Astrocyte (in vitro differentiated cells and primary cell): ENCODE measurements at regions not wholly inside any gene's neighbourhood (a gene's known extent, or its start where the extent isn't known, plus 50 kb on each side); places are given as distances from the start of the nearest gene placed in this dataset.
A peak's percentile ranks its signal among the peaks of the same experiment; 100 is the strongest.

Source experiments
- DNase-seq: peaks from one replicate; pipeline ENCODE4 v3.0.0-alpha.2; 2010; ENCODE audit warnings: low read depth
- FAIRE-seq: peaks from 2 replicates; lab custom pipeline; 2011; peaks lifted over from hg19 to GRCh38; lab: Jason Lieb, UNC
- H2AFZ ChIP-seq: 2 replicates; pipeline ENCODE4 v1.6.0; 2012; ENCODE audit warnings: low read depth, low read length, inconsistent platforms
- H3K27ac ChIP-seq: 2 replicates; pipeline ENCODE4 v1.5.1; 2011; ENCODE audit warnings: low read depth, low read length, inconsistent platforms
- H3K27me3 ChIP-seq: 2 replicates; pipeline ENCODE4 v1.6.0; 2011; ENCODE audit warnings: low read length, inconsistent platforms; ENCODE audit not compliant: insufficient read depth
- H3K36me3 ChIP-seq: 2 replicates; pipeline ENCODE4 v1.5.1; 2011; ENCODE audit warnings: low read length, inconsistent platforms; ENCODE audit not compliant: insufficient read depth
- H3K4me1 ChIP-seq: 2 replicates; pipeline ENCODE4 v1.5.1; 2011; ENCODE audit warnings: low read length, inconsistent platforms; ENCODE audit not compliant: insufficient read depth
- H3K4me2 ChIP-seq: 2 replicates; pipeline ENCODE4 v1.6.0; 2012; ENCODE audit warnings: low read length, inconsistent platforms
- H3K4me3 ChIP-seq: 2 replicates; pipeline ENCODE4 v1.5.1; 2011; ENCODE audit warnings: low read depth, mild to moderate bottlenecking, low read length, inconsistent platforms; ENCODE audit not compliant: insufficient read depth
- H3K79me2 ChIP-seq: 2 replicates; pipeline ENCODE4 v1.6.0; 2012; ENCODE audit warnings: mild to moderate bottlenecking, low read length, inconsistent platforms; ENCODE audit not compliant: insufficient read depth
- H3K9ac ChIP-seq: 2 replicates; pipeline ENCODE4 v1.6.0; 2012; ENCODE audit warnings: mild to moderate bottlenecking, low read length, inconsistent platforms
- H3K9me3 ChIP-seq: 2 replicates; pipeline ENCODE4 v1.5.1; 2012; ENCODE audit warnings: low read depth, mild to moderate bottlenecking, low read length, inconsistent platforms; ENCODE audit not compliant: insufficient read depth
- H4K20me1 ChIP-seq: 2 replicates; pipeline ENCODE4 v1.6.0; 2012; ENCODE audit warnings: low read length, inconsistent platforms; ENCODE audit not compliant: insufficient read depth
- H3K27ac Mint-ChIP-seq: one replicate; pipeline ENCODE4 v1.8.0; 2021; ENCODE audit warnings: mild to moderate bottlenecking, mixed read lengths; ENCODE audit not compliant: unreplicated experiment
- H3K27me3 Mint-ChIP-seq: one replicate; pipeline ENCODE4 v1.8.0; 2021; ENCODE audit warnings: low read depth, mixed read lengths; ENCODE audit not compliant: unreplicated experiment
- H3K36me3 Mint-ChIP-seq: one replicate; pipeline ENCODE4 v1.8.0; 2021; ENCODE audit warnings: low read depth, mixed read lengths; ENCODE audit not compliant: unreplicated experiment
- H3K4me1 Mint-ChIP-seq: one replicate; pipeline ENCODE4 v1.8.0; 2021; ENCODE audit warnings: low read depth, mixed read lengths; ENCODE audit not compliant: unreplicated experiment
- H3K4me3 Mint-ChIP-seq: one replicate; pipeline ENCODE4 v1.8.0; 2021; ENCODE audit warnings: mild to moderate bottlenecking, moderate library complexity, mixed read lengths; ENCODE audit not compliant: unreplicated experiment
- H3K9me3 Mint-ChIP-seq: one replicate; pipeline ENCODE4 v1.8.0; 2021; ENCODE audit warnings: mild to moderate bottlenecking, mixed read lengths; ENCODE audit not compliant: unreplicated experiment
- CTCF ChIP-seq: IDR thresholded peaks from 2 replicates; pipeline ENCODE4 v1.5.1; 2011; ENCODE audit warnings: low read depth, mild to moderate bottlenecking, inconsistent platforms, low read length, moderate library complexity; ENCODE audit not compliant: insufficient read depth
- EZH2 ChIP-seq: IDR thresholded peaks from 2 replicates; pipeline ENCODE4 v1.6.1; 2012; ENCODE audit warnings: mild to moderate bottlenecking, low read length, inconsistent platforms; ENCODE audit not compliant: insufficient read depth

GRCh38 chr3:132817646-132818177, 95.5 kb upstream of the NPHP3 start:
- Mint-ChIP-seq H3K9me3 (peaks cover 1% of the 10 kb centered on the region), H3K27ac (no peak overlapping the region), H3K27me3 (no peaks in the 10 kb centered on the region), H3K36me3 (no peaks in the 10 kb centered on the region), H3K4me1 (peaks cover 8% of the 10 kb centered on the region), H3K4me3 (no peak overlapping the region)
- H3K36me3 ChIP-seq: no peaks in the 10 kb centered on the region
- no peaks in the 10 kb centered on the region for H4K20me1 ChIP-seq
- H3K79me2 ChIP-seq: no peaks in the 10 kb centered on the region
- H3K4me3 ChIP-seq: no peak overlapping the region
- no peak overlapping the region for H3K4me2 ChIP-seq
- no peak overlapping the region for H2AFZ ChIP-seq
- no peak for FAIRE-seq
- H3K9ac ChIP-seq: no peak overlapping the region
- DNase-seq: no peak
- peaks cover 2% of the 10 kb centered on the region for H3K27me3 ChIP-seq
- TF ChIP-seq CTCF: no peak
- H3K27ac ChIP-seq: no peak overlapping the region
- H3K4me1 ChIP-seq: no peaks in the 10 kb centered on the region
- no peaks in the 10 kb centered on the region for H3K9me3 ChIP-seq

GRCh38 chr3:132805071-132805470, 82.9 kb upstream of the NPHP3 start:
- DNase-seq (no peak), FAIRE-seq (no peak)
- H2AFZ ChIP-seq: no peak overlapping the region
- Mint-ChIP-seq H3K9me3 (no peaks in the 10 kb centered on the region), H3K36me3 (no peaks in the 10 kb centered on the region), H3K27ac (peak overlapping the region; percentile 95), H3K4me1 (peaks cover 23% of the 10 kb centered on the region), H3K4me3 (no peak overlapping the region), H3K27me3 (no peaks in the 10 kb centered on the region)
- TF ChIP-seq EZH2 (no peak), CTCF (no peak)
- H3K4me1 ChIP-seq: peaks cover 9% of the 10 kb centered on the region
- H3K36me3 ChIP-seq: no peaks in the 10 kb centered on the region
- no peak overlapping the region for H3K9ac ChIP-seq
- H4K20me1 ChIP-seq: no peaks in the 10 kb centered on the region
- no peaks in the 10 kb centered on the region for H3K27me3 ChIP-seq
- H3K9me3 ChIP-seq: no peaks in the 10 kb centered on the region
- peak overlapping the region; percentile 25 for H3K4me2 ChIP-seq
- H3K79me2 ChIP-seq: no peaks in the 10 kb centered on the region
- H3K27ac ChIP-seq: no peak overlapping the region
- no peak overlapping the region for H3K4me3 ChIP-seq

GRCh38 chr3:132804498-132804897, 82.3 kb upstream of the NPHP3 start:
- H2AFZ ChIP-seq: no peak overlapping the region

More at GRCh38 chr3:132804498-132804897, 82.3 kb upstream of the NPHP3 start:
- no peak overlapping the region for H3K4me3 ChIP-seq
- Mint-ChIP-seq H3K4me3 (no peak overlapping the region), H3K27me3 (no peaks in the 10 kb centered on the region), H3K9me3 (no peaks in the 10 kb centered on the region), H3K36me3 (no peaks in the 10 kb centered on the region), H3K4me1 (peaks cover 23% of the 10 kb centered on the region), H3K27ac (peak overlapping the region; percentile 95)
- TF ChIP-seq EZH2: no peak
- TF ChIP-seq CTCF: no peak
- peak; percentile 5 for FAIRE-seq
- DNase-seq: peak; percentile 60
- peak overlapping the region; percentile 25 for H3K4me2 ChIP-seq
- H3K4me1 ChIP-seq: peaks cover 9% of the 10 kb centered on the region
- H4K20me1 ChIP-seq: no peaks in the 10 kb centered on the region
- H3K9ac ChIP-seq: no peak overlapping the region
- no peak overlapping the region for H3K27ac ChIP-seq
- H3K79me2 ChIP-seq: no peaks in the 10 kb centered on the region
- H3K9me3 ChIP-seq: no peaks in the 10 kb centered on the region
- H3K27me3 ChIP-seq: no peaks in the 10 kb centered on the region
- H3K36me3 ChIP-seq: no peaks in the 10 kb centered on the region
